ENCODE measurements at regions not wholly inside any gene's neighbourhood (a gene's known extent, or its start where the extent isn't known, plus 50 kb on each side); places are given as distances from the start of the nearest gene placed in this dataset.
"Not testable (repeated sequence)": the region's sequence is repeated elsewhere in the genome, so short reads cannot be mapped to it uniquely, and the experiment has no call there.

DNA sequence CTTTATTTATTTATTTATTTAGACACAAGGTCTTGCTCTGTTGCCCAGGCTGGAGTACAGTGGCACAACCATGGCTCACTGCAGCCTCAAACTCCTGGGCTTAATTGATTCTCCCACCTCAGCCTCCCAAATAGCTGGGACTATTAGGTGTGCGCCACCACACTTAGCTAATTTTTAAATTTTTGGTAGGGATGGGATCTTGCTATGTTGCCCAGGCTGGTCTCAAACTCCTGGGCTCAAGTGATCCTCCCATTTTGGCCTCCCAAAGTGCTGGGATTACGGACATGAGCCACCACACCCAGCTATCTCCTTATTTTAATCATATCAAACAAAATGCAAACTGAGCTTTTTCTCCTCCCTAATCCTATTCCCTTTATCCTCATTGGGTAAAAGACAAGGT, 113.0 kb upstream of the FOXN2 start:
- TF ChIP-seq POLR2A (IDR thresholded peaks at IDR 0.05; ENCODE audit: low read length); GATA1 (IDR thresholded peaks at IDR 0.05; ENCODE audit: low read depth, low read length): not testable (repeated sequence)
